HG03097 (cell line): ENCODE measurements at regions not wholly inside any gene's neighbourhood (a gene's known extent, or its start where the extent isn't known, plus 50 kb on each side); places are given as distances from the start of the nearest gene placed in this dataset.

Source experiments
- ATAC-seq: cut with Tn5 transposase; IDR thresholded peaks from one replicate; pipeline ENCODE4 v1.9.1; 2021; ENCODE audit not compliant: unreplicated experiment, low FRiP score

GRCh38 chr7:68107968-68108367, 1111.3 kb downstream of the TYW1 start:
- ATAC-seq: no peak

- no peak for ATAC-seq
These were observed 1112.7 kb downstream of the TYW1 start for GRCh38 chr7:68109299-68109698.

GRCh38 chr7:68119411-68119810, 1122.8 kb downstream of the TYW1 start:
- ATAC-seq: no peak

DNA sequence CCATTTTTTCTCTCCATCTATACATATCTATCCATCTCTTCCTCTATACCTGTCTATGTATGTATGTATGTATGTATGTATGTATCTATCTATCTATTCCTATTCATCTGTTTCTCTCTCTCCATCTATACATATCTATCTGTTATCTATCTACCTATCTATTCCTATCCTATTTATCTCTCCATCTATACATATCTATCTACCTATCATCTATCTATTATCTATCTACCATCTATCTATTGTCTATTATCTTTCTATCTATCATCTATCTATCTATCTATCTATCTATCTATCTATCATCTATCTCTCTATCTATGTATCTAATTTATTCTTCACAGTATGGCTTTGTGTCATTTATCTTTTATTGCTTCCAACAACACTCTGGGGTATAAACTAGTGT, 1124.4 kb downstream of the TYW1 start:
- no peak for ATAC-seq

DNA sequence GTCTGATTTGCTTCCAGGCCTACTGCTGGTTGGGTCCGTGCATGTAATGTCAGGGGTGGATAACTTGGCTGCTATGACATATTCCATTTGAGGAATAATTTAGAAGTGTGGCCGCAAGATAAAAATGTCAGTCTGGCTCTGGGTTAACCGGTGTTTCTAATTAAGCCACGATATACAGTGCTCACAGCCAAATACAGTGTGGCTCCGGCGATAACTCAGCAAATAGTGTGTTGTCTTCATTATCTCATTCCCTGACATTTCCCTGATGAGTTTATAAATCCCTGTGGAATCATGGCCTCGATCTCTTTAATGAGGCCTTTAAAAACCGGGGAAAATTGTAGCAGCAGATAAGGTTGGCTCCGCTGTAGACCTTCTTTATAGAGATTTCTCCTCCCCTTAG, 1125.0 kb downstream of the TYW1 start:
- ATAC-seq: no peak

DNA sequence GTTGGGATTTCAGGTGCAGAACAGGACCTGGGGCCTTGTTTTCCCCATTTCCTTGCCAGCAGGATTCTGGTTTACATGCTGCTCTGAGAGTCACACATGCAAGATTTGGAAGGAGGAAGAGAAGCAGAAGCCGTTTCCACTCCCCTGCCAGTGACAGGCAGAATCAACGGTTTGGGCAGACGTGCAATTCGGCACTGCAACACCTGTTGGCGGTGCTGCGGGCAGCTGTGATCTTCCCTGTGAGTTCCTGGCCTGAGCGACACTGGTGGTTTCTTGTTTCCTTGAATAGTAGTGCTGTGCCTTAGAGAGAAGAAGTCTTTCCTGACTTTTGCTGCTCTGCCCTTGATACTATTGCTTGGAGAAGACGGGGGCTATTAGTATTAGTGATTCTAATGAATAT, 1126.2 kb downstream of the TYW1 start:
- ATAC-seq: no peak

GRCh38 chr7:68125168-68125567, 1128.5 kb downstream of the TYW1 start:
- ATAC-seq: no peak

- no peak for ATAC-seq
These were observed 1136.4 kb downstream of the TYW1 start for GRCh38 chr7:68133045-68133444.

GRCh38 chr7:68143345-68143744, 1146.7 kb downstream of the TYW1 start:
- no peak for ATAC-seq

- ATAC-seq: no peak
These were observed 1150.3 kb downstream of the TYW1 start for GRCh38 chr7:68146983-68147382.

DNA sequence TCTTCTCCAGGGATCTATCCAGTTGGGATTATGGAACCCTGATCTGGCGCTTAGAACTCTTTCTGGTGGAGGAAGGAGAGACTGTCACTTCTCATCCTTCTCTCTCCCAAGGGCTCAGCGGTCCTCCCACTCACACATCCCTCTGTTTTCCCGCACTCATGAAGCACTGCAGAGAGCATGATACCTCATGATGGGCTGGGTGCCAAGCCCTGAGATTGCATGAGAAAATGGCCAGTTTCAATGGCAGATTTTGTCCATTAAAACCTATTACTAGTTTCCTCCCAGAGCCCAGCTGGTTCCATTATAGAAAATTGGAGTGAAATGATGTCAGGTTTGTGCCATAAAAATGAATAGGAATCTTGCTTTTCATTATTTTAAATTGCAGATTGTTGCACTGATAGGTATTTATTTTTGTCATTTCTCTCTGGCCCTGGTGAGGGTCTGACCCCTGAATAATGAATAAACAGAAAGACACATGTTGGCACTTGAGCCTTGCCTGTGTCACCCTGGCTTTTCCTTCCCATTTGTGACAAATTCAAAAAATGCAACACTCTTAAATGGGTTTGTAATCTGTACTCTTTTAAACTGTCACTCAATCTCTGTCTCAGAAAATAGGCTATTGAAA, 1151.1 kb downstream of the TYW1 start:
- no peak for ATAC-seq

DNA sequence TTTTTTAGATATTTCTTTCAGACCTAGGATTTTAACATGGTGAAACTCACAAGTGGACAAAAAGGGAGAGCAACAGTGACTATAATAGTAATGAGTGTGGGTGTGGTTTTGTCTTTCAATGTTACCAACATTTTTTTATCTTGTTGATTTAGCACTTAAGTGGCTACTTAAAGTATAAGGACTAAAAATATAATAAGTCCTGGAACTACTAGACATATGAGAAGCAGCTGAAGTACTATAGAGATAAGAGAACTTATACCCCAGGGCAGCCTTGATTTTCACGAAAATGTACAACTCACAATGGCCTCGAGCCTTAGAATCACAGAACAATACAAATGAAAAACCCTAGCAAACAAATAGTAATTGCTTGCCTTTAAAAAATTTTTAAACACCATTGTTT, 1151.8 kb downstream of the TYW1 start:
- no peak for ATAC-seq

GRCh38 chr7:68152205-68152604, 1155.6 kb downstream of the TYW1 start:
- ATAC-seq: no peak

GRCh38 chr7:68155676-68156075, 1159.0 kb downstream of the TYW1 start:
- ATAC-seq: no peak

DNA sequence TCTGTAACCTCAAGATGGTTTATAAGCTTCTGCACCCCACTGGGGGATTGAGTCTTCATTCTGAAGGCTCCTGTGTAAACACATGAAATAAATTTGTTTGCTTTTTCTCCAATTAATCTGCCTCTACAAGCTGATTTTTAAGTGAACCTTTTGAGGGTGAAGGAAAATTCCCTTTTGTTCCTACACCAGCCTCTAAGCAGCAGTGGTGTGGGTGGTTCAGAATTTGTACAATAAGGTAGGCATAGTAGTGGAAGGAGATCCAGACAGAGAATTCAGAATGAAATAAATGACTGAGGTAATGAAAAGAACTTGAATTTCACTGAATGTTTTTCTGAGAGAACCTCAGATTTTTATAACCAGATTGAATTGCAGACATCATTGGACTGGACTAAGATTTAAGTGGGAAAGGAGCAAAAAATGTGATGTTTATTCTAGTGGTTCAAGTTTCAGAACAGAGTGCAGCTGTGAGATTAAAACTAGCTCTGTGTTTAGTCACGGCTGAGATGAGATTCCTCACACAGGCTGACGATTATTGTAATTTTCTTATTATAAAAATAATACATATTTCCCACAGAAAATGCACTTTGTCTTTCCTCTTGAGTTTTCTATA, 1162.2 kb downstream of the TYW1 start:
- ATAC-seq: no peak

DNA sequence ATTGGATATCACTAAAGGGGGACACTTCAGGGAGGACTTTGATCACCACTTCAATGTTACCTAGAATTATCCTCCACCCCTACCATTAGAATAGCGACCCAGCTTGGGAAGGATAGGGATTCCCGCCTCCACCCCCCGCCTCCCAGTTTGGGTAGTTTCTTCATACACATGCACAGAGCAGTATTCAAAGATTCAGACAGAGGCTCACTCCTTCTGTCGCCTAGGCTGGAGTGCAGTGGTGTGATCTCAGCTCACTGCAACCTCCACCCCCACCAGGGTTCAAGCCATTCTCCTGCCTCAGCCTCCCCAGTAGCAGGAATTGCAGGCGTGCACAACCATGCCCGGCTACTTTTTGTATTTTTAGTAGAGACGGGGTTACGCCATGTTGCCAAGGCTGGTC, 1166.1 kb downstream of the TYW1 start:
- no peak for ATAC-seq

- no peak for ATAC-seq
These were observed 1169.9 kb downstream of the TYW1 start for GRCh38 chr7:68166525-68166924.

- no peak for ATAC-seq
These were observed 1176.9 kb downstream of the TYW1 start for GRCh38 chr7:68173513-68173912.

DNA sequence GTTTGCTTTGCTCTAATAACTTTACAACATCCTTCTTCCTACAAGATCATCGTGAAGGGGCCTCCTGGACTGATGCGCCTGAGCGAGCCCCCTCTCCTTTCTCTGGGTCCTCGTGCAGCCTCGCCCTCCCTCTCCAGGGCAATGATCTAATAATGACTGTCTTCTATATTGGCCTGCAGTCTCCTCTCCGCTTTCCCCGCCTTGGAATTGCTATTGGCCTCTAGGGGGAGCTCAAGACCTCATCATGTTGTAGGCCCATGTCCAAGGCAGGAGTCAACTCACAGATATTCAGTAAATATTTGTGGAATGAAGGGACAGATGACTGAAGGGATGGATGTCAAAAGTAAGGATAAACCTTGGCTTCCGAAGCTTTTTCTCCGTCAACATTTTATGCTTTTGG, 1180.3 kb downstream of the TYW1 start:
- ATAC-seq: no peak

DNA sequence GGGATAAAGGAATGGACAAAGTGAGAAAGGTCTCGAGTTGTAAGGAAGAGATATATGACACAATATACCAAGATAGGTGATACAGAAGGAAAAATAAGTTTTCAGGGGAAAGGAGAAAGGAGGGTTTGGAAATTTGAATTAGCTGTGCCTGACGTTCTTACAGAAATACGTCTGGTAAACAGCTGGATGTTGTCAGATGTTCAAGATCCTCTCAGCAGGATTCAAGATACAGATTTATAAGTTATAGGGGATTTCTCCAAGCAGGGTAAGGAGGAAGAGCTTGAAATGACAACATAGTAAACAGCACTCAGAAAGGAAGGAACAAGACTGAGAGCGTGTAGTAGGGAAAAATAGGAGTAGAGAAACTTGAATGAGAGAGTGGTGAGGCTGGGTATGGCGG, 1184.1 kb downstream of the TYW1 start:
- ATAC-seq: no peak

GRCh38 chr7:68183176-68183575, 1186.5 kb downstream of the TYW1 start:
- ATAC-seq: no peak

GRCh38 chr7:68185631-68186456, 1189.2 kb downstream of the TYW1 start:
- ATAC-seq: no peak
